Endodermal cell (in vitro differentiated cells): ENCODE measurements at regions not wholly inside any gene's neighbourhood (a gene's known extent, or its start where the extent isn't known, plus 50 kb on each side); places are given as distances from the start of the nearest gene placed in this dataset.

ENCODE experiments used
- DNase-seq: peaks from one replicate; pipeline ENCODE4 v3.0.0-alpha.2; 2017
- H3K27ac ChIP-seq: 2 replicates; pipeline ENCODE4 v1.5.1; 2013; ENCODE audit warnings: mild to moderate bottlenecking, low read depth, low read length, moderate library complexity
- H3K27me3 ChIP-seq: 2 replicates; pipeline ENCODE4 v1.6.1; 2013; ENCODE audit warnings: mild to moderate bottlenecking, low read length, moderate library complexity; ENCODE audit not compliant: insufficient read depth, control insufficient read depth, poor library complexity, severe bottlenecking
- H3K36me3 ChIP-seq: 2 replicates; pipeline ENCODE4 v1.7.0; 2013; ENCODE audit warnings: mild to moderate bottlenecking, low read length, moderate library complexity; ENCODE audit not compliant: control insufficient read depth, insufficient read depth
- H3K4me1 ChIP-seq: one replicate; pipeline ENCODE4 v1.7.0; 2013; ENCODE audit warnings: low read length; ENCODE audit not compliant: control insufficient read depth, insufficient read depth
- H3K4me3 ChIP-seq: 2 replicates; pipeline ENCODE4 v1.5.1; 2013; ENCODE audit warnings: mild to moderate bottlenecking, low read length, moderate library complexity
- H3K9ac ChIP-seq: 2 replicates; pipeline ENCODE4 v1.6.1; 2013; ENCODE audit warnings: mild to moderate bottlenecking, low read length, moderate library complexity; ENCODE audit not compliant: poor library complexity, severe bottlenecking; ENCODE audit errors: extremely low read depth
- H3K9me3 ChIP-seq: 2 replicates; pipeline ENCODE4 v1.6.1; 2013; ENCODE audit warnings: mild to moderate bottlenecking, low read length, moderate library complexity; ENCODE audit not compliant: control insufficient read depth
- H3K27ac Mint-ChIP-seq: 2 replicates; pipeline ENCODE4 v1.8.0; 2020; ENCODE audit warnings: mixed read lengths
- H3K27me3 Mint-ChIP-seq: 2 replicates; pipeline ENCODE4 v1.8.0; 2021; ENCODE audit warnings: mild to moderate bottlenecking, mixed read lengths; ENCODE audit not compliant: insufficient read depth
- H3K36me3 Mint-ChIP-seq: 2 replicates; pipeline ENCODE4 v1.8.0; 2020; ENCODE audit warnings: low read depth, mixed read lengths
- H3K4me1 Mint-ChIP-seq: 2 replicates; pipeline ENCODE4 v1.8.0; 2020; ENCODE audit warnings: mixed read lengths
- H3K4me3 Mint-ChIP-seq: 2 replicates; pipeline ENCODE4 v1.8.0; 2020; ENCODE audit warnings: mild to moderate bottlenecking, moderate library complexity, mixed read lengths
- H3K9me3 Mint-ChIP-seq: 2 replicates; pipeline ENCODE4 v1.8.0; 2020; ENCODE audit warnings: mild to moderate bottlenecking, mixed read lengths
- WGBS, 2 experiments: methylation state at CpG; one replicate each; pipeline versions ENCODE4 v1.1.5 to v1.1.7; 2013; ENCODE audit warnings: missing lambda C conversion rate in 2 of 2, mixed read lengths in 1 of 2; ENCODE audit not compliant: insufficient coverage in 1 of 2, insufficient read length in 1 of 2; 5-methylcytosine and 5-hydroxymethylcytosine counted together
- TF ChIP-seq, protein P1 (sequence below): fragments of 200-600 bp; sonication (generic); conservative IDR thresholded peaks from 2 replicates; pipeline ENCODE4 v1.5.0; 2021; ENCODE audit warnings: antibody characterized with exemption, mild to moderate bottlenecking

DNA sequence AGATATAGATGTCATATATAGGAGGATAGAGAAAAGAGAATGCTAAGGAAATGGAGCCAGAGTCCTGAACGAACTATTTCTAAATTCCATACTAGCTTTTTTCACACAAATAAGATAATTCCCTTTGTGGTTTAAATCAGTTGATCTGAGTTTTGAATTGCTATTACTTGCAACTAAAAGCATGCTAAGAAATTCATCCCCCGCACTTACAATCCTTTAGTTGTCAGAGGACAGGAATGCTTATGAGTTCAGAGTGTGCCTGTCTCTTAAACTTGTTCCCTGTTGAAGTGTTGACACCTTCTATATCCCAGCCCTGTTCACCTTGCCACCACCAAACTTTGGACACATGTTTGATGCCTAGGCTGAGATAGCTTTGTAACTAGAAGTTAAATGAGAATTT is 406.2 kb downstream of the METTL15 start:
- TF ChIP-seq, protein P1, sequence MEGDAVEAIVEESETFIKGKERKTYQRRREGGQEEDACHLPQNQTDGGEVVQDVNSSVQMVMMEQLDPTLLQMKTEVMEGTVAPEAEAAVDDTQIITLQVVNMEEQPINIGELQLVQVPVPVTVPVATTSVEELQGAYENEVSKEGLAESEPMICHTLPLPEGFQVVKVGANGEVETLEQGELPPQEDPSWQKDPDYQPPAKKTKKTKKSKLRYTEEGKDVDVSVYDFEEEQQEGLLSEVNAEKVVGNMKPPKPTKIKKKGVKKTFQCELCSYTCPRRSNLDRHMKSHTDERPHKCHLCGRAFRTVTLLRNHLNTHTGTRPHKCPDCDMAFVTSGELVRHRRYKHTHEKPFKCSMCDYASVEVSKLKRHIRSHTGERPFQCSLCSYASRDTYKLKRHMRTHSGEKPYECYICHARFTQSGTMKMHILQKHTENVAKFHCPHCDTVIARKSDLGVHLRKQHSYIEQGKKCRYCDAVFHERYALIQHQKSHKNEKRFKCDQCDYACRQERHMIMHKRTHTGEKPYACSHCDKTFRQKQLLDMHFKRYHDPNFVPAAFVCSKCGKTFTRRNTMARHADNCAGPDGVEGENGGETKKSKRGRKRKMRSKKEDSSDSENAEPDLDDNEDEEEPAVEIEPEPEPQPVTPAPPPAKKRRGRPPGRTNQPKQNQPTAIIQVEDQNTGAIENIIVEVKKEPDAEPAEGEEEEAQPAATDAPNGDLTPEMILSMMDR = no peak
- Histone ChIP-seq H3K4me3 (no peak overlapping the region), H3K9me3 (peaks cover 16% of the 10 kb centered on the region), H3K4me1 (no peaks in the 10 kb centered on the region), H3K9ac (no peak overlapping the region), H3K27ac (no peak overlapping the region), H3K27me3 (no peaks in the 10 kb centered on the region), H3K36me3 (no peaks in the 10 kb centered on the region)
- no peak for DNase-seq
- Mint-ChIP-seq H3K4me1 (no peaks in the 10 kb centered on the region), H3K27me3 (peaks cover 6% of the 10 kb centered on the region), H3K36me3 (peaks cover 10% of the 10 kb centered on the region), H3K4me3 (no peak overlapping the region), H3K9me3 (peaks cover 30% of the 10 kb centered on the region), H3K27ac (no peak overlapping the region)
- WGBS, 2 experiments = 100% methylated on average over 1 of the region's 2 CpGs

DNA sequence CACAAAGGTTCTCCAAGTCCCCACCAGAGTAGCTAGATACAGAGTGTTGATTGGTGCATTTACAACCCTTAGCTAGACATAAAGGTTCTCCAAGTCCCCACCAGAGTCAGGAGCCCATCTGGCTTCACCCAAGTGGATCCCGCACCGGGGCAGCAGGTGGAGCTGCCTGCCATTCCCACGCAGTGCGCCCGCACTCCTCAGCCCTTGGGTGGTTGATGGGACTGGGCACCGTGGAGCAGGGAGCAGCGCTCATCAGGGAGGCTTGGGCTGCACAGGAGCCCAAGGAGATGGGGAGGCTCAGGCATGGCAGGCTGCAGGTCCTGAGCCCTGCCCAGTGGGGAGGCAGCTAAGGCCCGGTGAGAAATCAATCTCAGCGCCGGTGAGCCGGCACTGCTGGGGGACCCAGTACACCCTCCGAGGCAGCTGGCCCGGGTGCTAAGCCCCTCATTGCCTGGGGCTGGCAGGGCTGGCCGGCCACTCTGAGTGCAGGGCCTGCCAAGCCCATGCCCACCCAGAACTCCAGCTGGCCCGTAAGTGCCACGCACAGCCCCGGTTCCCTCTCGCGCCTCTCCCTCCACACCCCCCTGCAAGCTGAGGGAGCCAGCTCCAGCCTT is 404.1 kb downstream of the METTL15 start:
- H3K4me1 Mint-ChIP-seq = no peaks in the 10 kb centered on the region
- no peak overlapping the region for H3K4me3 Mint-ChIP-seq
- Histone ChIP-seq H3K9ac (no peak overlapping the region), H3K4me3 (no peak overlapping the region), H3K4me1 (no peaks in the 10 kb centered on the region), H3K36me3 (no peaks in the 10 kb centered on the region), H3K27me3 (no peaks in the 10 kb centered on the region), H3K9me3 (peaks cover 16% of the 10 kb centered on the region), H3K27ac (no peak overlapping the region)
- TF ChIP-seq, protein P1 = no peak
- no peak overlapping the region for H3K27ac Mint-ChIP-seq
- H3K36me3 Mint-ChIP-seq = peaks cover 10% of the 10 kb centered on the region
- H3K27me3 Mint-ChIP-seq = peaks cover 2% of the 10 kb centered on the region
- no peak for DNase-seq
- WGBS, 2 experiments = 91 to 100% methylated on average over 7 to 19 of the region's 19 CpGs
- H3K9me3 Mint-ChIP-seq = peaks cover 30% of the 10 kb centered on the region

DNA sequence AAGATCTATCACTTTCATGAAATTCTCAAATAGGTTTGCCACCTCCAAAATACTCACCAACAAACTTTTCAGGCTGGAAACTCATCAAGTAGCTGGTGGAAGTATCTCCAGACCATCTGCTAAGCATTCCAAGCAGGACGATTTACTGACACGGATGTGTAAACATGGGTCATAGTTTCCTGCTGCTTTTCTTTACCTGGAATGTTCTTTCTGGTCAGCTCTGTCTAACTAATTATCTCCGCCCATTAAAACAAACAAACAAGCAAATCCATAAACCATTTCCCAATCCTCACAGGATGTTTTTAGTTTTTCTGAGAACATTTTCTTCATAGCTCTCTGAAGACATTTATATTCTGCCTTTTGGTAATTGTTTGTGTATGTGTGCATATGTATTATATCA is 397.0 kb downstream of the METTL15 start:
- no peaks in the 10 kb centered on the region for H3K4me1 ChIP-seq
- Mint-ChIP-seq H3K4me1 (no peaks in the 10 kb centered on the region), H3K4me3 (no peak overlapping the region), H3K27me3 (no peaks in the 10 kb centered on the region), H3K9me3 (no peaks in the 10 kb centered on the region), H3K27ac (no peak overlapping the region), H3K36me3 (no peaks in the 10 kb centered on the region)
- H3K4me3 ChIP-seq = no peak overlapping the region
- no peaks in the 10 kb centered on the region for H3K27me3 ChIP-seq
- DNase-seq = no peak
- no peak overlapping the region for H3K9ac ChIP-seq
- no peaks in the 10 kb centered on the region for H3K36me3 ChIP-seq
- no peaks in the 10 kb centered on the region for H3K9me3 ChIP-seq
- no peak overlapping the region for H3K27ac ChIP-seq
- WGBS, 2 experiments = 89 to 90% methylated on average over 3 of the region's 3 CpGs
- TF ChIP-seq, protein P1 = no peak
